ENCODE measurements at regions not wholly inside any gene's neighbourhood (a gene's known extent, or its start where the extent isn't known, plus 50 kb on each side); places are given as distances from the start of the nearest gene placed in this dataset.

DNA sequence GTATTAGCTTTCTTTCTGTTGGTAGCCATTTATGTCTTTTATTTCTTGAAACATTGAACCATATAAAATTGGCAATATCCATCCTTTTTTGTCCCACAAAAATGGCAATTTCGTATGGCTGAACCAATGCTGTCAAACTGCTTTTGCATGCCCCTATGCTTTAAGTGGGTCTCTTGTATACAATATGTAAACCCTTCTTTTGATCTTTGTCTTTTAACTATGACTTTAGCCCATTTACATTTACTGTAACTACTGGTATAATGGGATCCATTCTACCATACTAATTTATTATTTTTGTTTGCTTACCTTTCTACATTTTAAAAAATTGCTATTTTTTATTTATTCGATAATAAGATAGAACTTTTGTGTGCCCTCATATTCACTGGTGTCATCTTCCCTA lies 93.4 kb downstream of the TENT4A start:
- Histone ChIP-seq H3K27ac (no peak overlapping the region), H3K4me3 (no peak overlapping the region), H3K36me3 (no peaks in the 10 kb centered on the region), H3K4me1 (replicated peaks) (peaks cover 8% of the 10 kb centered on the region), H3K27me3 (replicated peaks) (no peaks in the 10 kb centered on the region; the same call in 1 of the 2 replicates), H3K9me3 (replicated peaks) (peaks cover 4% of the 10 kb centered on the region; the same call in 1 of the 2 replicates)
- no peak for DNase-seq (ENCODE audit: low read depth in 1 of 2, low spot score in 2 of 2)

DNA sequence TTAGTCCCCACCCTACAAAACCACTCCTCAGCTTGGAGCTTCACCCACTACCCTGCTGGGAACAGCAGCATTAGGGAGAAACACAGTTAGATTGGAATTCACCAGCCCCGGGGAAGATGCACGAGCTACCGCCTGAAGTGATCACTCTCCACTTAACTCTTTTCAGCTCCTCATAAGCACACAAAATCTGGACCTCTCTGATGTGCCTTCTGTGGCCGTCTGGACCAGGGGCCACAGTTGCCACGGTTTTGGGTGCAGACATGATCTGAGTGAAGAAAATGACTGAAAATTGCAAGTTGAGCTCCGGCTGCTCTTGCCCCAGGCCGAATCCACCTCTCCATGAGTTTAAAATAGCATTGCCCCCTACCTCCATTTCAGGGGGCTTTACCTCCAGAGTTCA lies 95.2 kb downstream of the TENT4A start:
- peaks cover 4% of the 10 kb centered on the region; the same call in 1 of the 2 replicates for H3K9me3 ChIP-seq (replicated peaks)
- peaks cover 8% of the 10 kb centered on the region for H3K4me1 ChIP-seq (replicated peaks)
- no peak overlapping the region for H3K27ac ChIP-seq
- no peaks in the 10 kb centered on the region for H3K36me3 ChIP-seq
- no peak overlapping the region for H3K4me3 ChIP-seq
- DNase-seq (ENCODE audit: low read depth in 1 of 2, low spot score in 2 of 2): no peak
- no peaks in the 10 kb centered on the region; the same call in 1 of the 2 replicates for H3K27me3 ChIP-seq (replicated peaks)

DNA sequence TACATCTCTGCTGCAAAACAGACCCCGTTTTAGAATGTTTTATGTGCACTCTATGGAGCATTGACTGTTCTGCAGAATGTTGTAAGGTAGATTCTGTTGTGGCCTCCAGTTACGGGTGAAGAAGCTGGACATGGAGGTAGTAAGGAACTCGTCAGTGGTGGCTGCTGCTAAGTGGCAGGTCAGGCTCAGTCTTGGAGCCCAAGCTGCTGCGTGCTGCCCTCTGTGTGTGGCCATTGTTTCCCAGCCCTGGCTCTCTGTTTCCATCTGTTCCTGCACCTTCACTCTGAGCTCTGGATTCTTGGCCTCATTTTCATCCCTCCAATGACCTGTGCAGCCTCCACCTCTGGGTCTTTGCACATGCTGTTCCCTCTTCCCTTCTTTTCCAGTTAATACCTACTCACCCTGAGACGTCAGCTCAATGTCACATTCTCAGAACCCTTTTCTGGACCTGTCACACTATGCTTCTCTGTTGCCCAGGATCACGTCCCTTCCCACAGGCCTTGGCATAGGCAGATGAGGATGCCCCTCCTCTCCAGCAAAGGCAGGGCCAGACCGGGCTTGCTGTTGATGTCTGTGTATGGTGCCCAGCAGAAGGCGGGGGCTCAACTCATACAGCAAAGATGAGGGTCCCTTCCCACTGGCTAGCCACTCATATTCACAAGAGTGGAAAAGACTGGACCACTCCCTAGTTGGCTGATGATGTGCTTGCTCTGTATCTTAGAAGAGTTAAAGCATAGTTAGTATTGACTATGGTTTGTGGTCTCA lies 97.6 kb downstream of the TENT4A start:
- Histone ChIP-seq H3K9me3 (replicated peaks) (peaks cover 4% of the 10 kb centered on the region; the same call in 1 of the 2 replicates), H3K4me1 (replicated peaks) (no peaks in the 10 kb centered on the region), H3K27ac (no peak overlapping the region), H3K27me3 (replicated peaks) (no peaks in the 10 kb centered on the region), H3K36me3 (no peaks in the 10 kb centered on the region), H3K4me3 (no peak overlapping the region)
- DNase-seq (ENCODE audit: low read depth in 1 of 2, low spot score in 2 of 2): no peak

DNA sequence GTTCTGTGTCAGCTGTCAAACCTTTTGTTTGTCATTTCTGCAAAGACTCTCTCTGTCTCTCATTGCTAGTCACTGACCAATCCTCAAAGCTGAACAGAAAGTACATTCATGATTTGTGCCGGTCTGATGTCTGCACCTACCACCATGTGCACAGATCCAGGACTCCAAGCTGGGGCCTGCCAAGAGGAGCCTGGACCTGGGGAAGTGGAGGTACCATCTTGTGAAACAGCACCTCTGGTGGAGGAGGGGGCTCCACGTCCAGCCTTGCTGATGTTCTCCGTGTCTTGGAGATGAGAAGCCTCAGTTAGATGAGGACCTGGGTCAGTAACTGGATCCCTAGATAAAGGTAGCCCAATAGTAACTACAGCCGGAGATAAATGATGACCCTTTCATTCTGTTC lies 98.9 kb downstream of the TENT4A start:
- no peaks in the 10 kb centered on the region for H3K27me3 ChIP-seq (replicated peaks)
- DNase-seq (ENCODE audit: low read depth in 1 of 2, low spot score in 2 of 2): no peak
- H3K9me3 ChIP-seq (replicated peaks): no peaks in the 10 kb centered on the region
- no peaks in the 10 kb centered on the region for H3K4me1 ChIP-seq (replicated peaks)
- H3K4me3 ChIP-seq: no peak overlapping the region
- H3K36me3 ChIP-seq: no peaks in the 10 kb centered on the region
- H3K27ac ChIP-seq: no peak overlapping the region

DNA sequence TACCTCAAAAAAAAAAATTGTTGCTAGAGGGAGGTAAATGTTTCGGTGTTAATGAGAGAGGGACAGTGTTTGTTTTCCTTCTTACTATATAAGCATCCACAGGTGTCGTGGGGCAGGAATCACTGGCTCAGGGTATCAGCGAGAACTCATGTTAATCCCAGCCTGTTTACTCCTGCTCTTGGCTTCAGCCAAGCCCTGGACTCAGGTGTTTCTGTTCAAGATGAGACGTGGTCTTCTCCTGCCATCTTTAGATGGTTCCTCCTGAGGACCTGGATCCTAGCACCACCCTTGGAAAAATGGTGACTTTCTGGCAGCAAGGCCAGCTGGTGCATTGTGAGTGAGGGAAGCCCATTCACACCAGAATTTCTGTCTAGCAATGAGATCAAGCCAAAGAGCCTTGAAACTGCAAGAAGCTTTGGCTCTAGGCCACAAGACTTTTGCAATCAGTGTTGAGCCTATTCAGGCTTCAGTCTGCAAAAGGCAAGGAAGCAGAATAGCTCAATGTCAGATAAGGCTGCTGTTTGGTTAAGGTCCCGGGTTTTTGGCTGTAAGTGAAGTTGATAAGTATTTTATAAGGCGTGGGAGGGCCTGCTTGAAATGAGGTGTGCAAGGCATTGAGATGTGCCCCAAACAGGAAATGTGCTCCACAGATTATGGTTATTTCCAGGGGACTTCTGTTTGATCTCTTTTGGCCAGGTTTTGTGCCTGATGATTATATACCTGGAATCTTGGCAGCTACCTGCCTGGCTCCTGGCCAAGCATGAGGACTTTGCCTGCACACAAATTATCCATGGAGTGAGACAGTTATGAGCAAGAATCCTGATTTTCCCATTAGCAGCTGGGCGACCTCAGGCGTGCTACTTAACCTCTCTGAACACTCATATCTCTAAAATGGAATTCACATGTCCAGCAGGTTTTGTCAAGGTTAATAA lies 99.8 kb downstream of the TENT4A start:
- Histone ChIP-seq H3K27ac (no peak overlapping the region), H3K36me3 (no peaks in the 10 kb centered on the region), H3K9me3 (replicated peaks) (no peaks in the 10 kb centered on the region), H3K4me3 (no peak overlapping the region), H3K27me3 (replicated peaks) (no peaks in the 10 kb centered on the region), H3K4me1 (replicated peaks) (no peaks in the 10 kb centered on the region)
- DNase-seq (ENCODE audit: low read depth in 1 of 2, low spot score in 2 of 2): no peak

DNA sequence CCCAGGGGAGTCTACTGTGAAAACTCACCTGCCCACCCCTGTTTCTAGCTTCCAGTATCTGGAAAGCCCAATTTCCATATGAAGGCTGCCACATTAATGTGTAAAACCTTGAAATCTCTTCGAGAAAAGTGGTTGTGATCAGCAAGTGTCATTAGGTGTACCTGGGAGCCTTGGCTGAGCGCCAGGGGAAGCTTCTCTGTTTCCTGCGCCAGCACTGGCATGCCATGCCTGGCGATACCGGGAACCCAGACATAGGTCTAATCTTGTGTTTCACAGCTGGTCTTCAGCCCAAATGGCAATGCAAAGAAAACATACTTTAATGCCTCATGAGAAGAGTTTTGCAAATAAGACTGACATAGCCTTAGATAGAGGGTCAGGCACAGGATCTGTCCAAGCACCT lies 101.6 kb downstream of the TENT4A start:
- no peak overlapping the region for H3K4me3 ChIP-seq
- H3K36me3 ChIP-seq: no peaks in the 10 kb centered on the region
- no peaks in the 10 kb centered on the region for H3K27me3 ChIP-seq (replicated peaks)
- H3K4me1 ChIP-seq (replicated peaks): no peaks in the 10 kb centered on the region
- H3K9me3 ChIP-seq (replicated peaks): no peaks in the 10 kb centered on the region
- no peak for DNase-seq (ENCODE audit: low read depth in 1 of 2, low spot score in 2 of 2)
- no peak overlapping the region for H3K27ac ChIP-seq

DNA sequence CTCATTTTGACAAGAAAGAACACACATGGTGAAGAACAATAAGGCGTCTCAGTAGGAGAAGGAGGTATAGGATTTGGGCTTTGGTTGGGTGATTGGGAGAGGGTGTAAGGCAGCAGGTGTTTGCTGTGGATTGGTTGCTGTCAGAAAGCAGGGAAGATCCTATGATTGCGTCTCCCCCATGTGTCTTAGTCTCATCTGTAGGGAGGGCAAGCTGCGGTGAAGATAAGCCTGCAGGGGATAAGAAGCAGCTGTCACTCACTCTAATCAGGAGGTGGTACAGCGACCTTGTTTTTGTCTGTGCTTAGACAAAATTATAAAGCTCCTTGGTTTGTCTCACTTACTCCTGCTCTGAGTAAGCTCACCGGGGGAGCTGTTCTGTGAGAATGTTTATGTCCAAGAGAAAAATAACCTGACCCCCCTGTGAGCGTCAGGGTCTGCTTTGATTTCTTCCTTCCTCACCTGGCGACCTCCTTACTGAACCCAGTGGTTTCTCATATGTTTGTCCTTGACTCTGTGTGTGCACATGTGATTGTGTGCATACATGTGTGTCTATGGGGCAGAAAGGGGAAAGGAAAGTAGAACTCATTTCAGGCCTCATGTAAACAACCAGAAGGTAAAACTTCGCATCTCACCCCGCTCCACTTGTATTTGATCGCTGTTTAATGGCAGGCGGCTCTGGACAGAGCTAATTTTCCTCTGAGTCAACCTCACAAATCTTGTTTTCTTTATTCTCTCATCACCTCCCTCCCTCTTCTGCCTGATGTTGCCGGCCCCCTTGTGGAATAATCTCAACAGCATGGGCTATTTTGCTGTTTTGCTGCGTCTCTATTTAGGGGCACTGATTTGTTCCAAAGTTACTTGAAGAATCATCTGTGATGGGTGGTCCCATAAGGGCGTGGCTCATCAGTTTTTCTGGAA lies 105.6 kb downstream of the TENT4A start:
- no peaks in the 10 kb centered on the region for H3K36me3 ChIP-seq
- H3K27ac ChIP-seq: no peak overlapping the region
- no peak overlapping the region for H3K4me3 ChIP-seq
- H3K27me3 ChIP-seq (replicated peaks): no peaks in the 10 kb centered on the region
- no peaks in the 10 kb centered on the region for H3K9me3 ChIP-seq (replicated peaks)
- DNase-seq (ENCODE audit: low read depth in 1 of 2, low spot score in 2 of 2): no peak
- H3K4me1 ChIP-seq (replicated peaks): no peaks in the 10 kb centered on the region

DNA sequence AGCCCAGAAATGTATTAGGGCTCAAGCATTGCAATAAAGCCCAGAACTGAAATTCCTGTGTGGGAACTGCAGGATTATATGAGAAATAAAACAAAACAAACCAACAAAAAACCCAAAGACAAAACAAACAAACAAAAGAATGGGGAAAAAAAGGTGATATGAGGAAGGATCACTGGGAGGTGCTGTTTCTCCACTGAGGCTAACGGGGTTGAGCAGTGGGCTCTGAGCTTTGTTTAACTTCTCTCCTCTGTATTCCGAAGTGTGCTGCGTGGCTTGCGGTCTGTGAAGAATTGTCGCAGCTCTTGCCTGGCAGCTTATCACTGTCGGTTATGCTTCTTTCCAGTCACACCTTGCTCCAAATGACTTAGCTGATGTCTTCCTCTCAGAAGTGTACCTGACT lies 106.3 kb downstream of the TENT4A start:
- Histone ChIP-seq H3K4me3 (no peak overlapping the region), H3K27me3 (replicated peaks) (no peaks in the 10 kb centered on the region), H3K36me3 (no peaks in the 10 kb centered on the region), H3K9me3 (replicated peaks) (no peaks in the 10 kb centered on the region), H3K4me1 (replicated peaks) (no peaks in the 10 kb centered on the region), H3K27ac (no peak overlapping the region)
- DNase-seq (ENCODE audit: low read depth in 1 of 2, low spot score in 2 of 2): no peak

DNA sequence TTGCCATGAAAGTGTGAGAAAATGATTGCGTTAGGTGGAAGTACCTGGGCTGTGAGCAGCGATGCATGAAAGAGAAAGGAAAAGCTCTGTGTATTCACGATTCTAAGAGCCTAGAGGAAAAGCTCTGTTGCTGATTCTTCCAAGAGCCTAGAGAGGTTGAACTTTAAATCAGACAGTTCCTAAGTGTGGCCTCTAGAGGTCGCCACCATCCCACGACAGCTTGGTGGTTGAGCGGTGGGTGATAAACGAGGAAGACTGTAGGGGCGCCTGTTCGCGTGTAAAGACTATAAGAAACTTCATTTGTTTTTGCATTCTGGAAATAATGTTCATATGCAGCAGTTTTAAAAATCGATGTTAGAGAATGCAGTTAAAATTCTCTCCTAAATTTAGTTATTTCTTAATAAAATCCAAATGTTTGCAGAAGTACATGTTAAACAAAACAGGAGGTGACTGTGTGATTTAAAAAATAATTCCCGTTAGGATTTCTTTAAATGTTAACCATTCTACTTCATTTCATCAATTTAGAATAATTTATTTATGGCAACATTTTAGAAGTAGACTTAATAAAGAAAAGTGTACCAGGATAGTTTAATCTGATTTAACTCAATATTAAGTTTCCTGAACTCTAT lies 107.7 kb downstream of the TENT4A start:
- Histone ChIP-seq H3K4me3 (no peak overlapping the region), H3K27me3 (replicated peaks) (no peaks in the 10 kb centered on the region), H3K9me3 (replicated peaks) (no peaks in the 10 kb centered on the region), H3K36me3 (no peaks in the 10 kb centered on the region), H3K4me1 (replicated peaks) (no peaks in the 10 kb centered on the region), H3K27ac (no peak overlapping the region)
- DNase-seq (ENCODE audit: low read depth in 1 of 2, low spot score in 2 of 2): no peak

DNA sequence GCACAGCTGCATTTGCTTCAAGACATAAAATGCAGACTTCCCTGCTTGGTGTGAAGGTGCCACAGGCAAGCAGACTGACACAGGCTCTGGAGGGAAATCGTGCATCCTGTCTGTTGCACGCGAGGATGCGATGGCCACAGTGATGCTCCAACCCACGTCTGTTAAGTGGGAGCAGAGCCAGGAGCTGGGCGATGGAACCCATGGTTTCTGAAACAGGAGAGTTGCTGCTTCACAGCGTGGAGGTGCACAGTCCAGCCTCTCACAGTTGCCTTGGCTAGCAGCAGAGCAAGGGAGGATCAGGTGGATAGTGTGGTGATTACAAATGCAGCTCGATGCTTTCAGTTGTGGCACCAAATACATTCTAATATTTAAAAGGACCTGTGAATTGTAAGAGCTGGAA lies 108.8 kb downstream of the TENT4A start:
- no peak overlapping the region for H3K27ac ChIP-seq
- no peak for DNase-seq (ENCODE audit: low read depth in 1 of 2, low spot score in 2 of 2)
- no peaks in the 10 kb centered on the region for H3K36me3 ChIP-seq
- H3K4me1 ChIP-seq (replicated peaks): no peaks in the 10 kb centered on the region
- no peaks in the 10 kb centered on the region for H3K9me3 ChIP-seq (replicated peaks)
- no peak overlapping the region for H3K4me3 ChIP-seq
- no peaks in the 10 kb centered on the region for H3K27me3 ChIP-seq (replicated peaks)

DNA sequence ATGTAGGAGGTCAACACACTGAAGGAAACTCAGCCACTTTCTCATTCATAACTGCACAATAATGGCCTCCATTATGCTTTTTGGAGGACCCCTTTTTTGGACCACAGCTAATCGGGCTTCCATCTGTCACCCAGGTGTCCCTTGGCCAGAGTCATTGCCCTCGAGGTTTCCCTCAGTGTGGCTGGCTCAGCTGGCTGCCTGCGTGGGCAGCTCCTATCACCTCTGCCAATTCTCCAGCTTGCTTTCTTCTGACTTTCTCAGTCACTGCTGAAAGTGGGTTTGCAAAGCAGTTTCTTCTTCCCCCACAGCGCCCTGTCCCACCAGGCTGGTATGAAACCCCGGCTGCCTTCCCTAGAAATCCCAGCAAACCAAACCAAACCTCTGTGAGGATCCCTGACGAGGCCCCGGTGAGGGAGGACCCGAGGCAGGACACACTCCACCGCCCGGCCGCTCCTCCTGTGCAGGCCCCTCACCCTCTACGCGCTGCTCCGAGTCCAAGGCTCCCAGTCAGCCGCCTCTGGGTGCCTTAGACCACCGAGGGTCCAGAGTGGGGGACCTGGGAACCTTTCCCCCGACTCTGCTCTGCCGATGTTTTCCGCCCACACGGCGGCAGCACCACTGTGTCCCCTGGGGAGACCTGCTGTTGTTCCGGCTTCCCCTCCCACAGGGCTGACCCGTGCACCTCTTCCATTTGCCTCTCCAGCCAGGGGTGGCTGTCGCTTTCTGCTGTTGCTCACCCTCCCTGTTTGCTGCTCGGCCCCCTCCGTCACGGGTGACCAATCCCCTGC lies 109.5 kb downstream of the TENT4A start:
- H3K4me1 ChIP-seq (replicated peaks): no peaks in the 10 kb centered on the region
- no peaks in the 10 kb centered on the region for H3K9me3 ChIP-seq (replicated peaks)
- H3K36me3 ChIP-seq: no peaks in the 10 kb centered on the region
- no peak overlapping the region for H3K27ac ChIP-seq
- H3K27me3 ChIP-seq (replicated peaks): no peaks in the 10 kb centered on the region
- DNase-seq (ENCODE audit: low read depth in 1 of 2, low spot score in 2 of 2): no peak
- no peak overlapping the region for H3K4me3 ChIP-seq

DNA sequence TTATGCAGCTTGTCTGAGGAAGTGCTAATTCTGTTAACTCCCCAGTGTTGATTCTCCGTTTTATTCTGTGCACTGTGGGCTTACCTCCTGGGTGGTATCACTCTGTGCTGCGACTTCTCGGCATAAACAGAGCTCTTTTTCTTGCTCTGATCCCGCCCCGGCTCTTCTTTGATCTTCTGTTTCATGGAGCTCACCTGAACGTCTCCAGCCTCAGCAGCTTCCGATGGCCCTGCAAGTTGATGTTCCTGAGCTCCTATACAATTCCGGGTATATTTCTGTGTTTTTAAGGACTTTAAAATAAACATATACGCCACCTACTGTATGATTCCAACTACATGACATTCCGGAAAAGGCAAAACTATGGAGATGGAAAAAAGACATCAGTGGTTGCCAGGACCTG lies 110.8 kb downstream of the TENT4A start:
- Histone ChIP-seq H3K4me1 (replicated peaks) (no peaks in the 10 kb centered on the region), H3K4me3 (no peak overlapping the region), H3K36me3 (no peaks in the 10 kb centered on the region), H3K27me3 (replicated peaks) (no peaks in the 10 kb centered on the region), H3K27ac (no peak overlapping the region), H3K9me3 (replicated peaks) (no peaks in the 10 kb centered on the region)
- DNase-seq (ENCODE audit: low read depth in 1 of 2, low spot score in 2 of 2): no peak

Data from SJSA1 (cell line).